ENCODE measurements at regions not wholly inside any gene's neighbourhood (a gene's known extent, or its start where the extent isn't known, plus 50 kb on each side); places are given as distances from the start of the nearest gene placed in this dataset.

DNA sequence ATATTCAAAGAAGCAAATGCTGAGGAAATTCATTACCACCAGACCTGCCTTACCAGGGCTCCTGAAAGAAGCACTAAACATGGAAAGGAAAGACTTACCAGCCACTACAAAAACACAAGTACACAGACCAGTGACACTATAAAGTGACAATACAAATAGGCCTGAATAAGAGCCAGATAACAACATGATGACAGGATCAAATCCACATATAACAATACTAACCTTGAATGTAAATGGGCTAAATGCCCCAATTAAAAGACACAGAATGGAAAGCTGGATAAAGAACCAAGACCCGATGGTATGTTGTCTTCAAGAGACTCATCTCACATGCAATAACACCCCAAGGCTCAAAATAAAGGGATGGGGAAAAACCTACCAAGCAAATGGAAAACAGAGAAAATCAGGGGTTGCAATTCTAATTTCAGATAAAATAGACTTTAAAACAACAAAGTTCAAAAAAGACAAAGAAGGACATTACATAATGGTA, 353.4 kb downstream of the LNPK start:
- TF ChIP-seq GATA3 (IDR thresholded peaks at IDR 0.05; ENCODE audit: low read depth, low read length): no peak
- TF ChIP-seq GATA2 (IDR thresholded peaks at IDR 0.05; ENCODE audit: low read depth, low read length): no peak

Measured in SH-SY5Y (cell line).